Psoas muscle (tissue), 7 donors: ENCODE measurements at regions not wholly inside any gene's neighbourhood (a gene's known extent, or its start where the extent isn't known, plus 50 kb on each side); places are given as distances from the start of the nearest gene placed in this dataset.
"Not testable (repeated sequence)": the region's sequence is repeated elsewhere in the genome, so short reads cannot be mapped to it uniquely, and the experiment has no call there.

ENCODE experiments used
- ATAC-seq, 4 donors: fragments of 200-7000 bp; cut with Tn5 transposase; one replicate each; pipeline ENCODE4 v1.9.1; 2020; ENCODE audit warnings: moderate library complexity in 3 of 4, mild to moderate bottlenecking in 2 of 4
- DNase-seq, 2 donors: peaks; one replicate each; pipeline ENCODE4 v3.0.0-alpha.2; 2020
- H3K27ac ChIP-seq: fragments of 200-600 bp; one replicate; pipeline ENCODE4 v1.8.0; 2022
- H3K27me3 ChIP-seq, 3 donors: fragments of 200-600 bp in 1 of 3; one replicate each; pipeline versions ENCODE4 v1.6.1 to v1.8.0; 2013 to 2022; ENCODE audit warnings: low read length in 2 of 3, mild to moderate bottlenecking in 2 of 3, moderate library complexity in 1 of 3; ENCODE audit not compliant: insufficient read depth in 3 of 3
- H3K36me3 ChIP-seq, 2 donors: fragments of 200-600 bp in 1 of 2; one replicate each; pipeline versions ENCODE4 v1.6.1 to v1.8.0; 2013 to 2022; ENCODE audit warnings: low read depth in 1 of 2, mild to moderate bottlenecking in 1 of 2, moderate library complexity in 1 of 2; ENCODE audit not compliant: insufficient read depth in 1 of 2
- H3K4me1 ChIP-seq: fragments of 200-600 bp; one replicate; pipeline ENCODE4 v1.8.0; 2022
- H3K4me3 ChIP-seq: fragments of 200-600 bp; one replicate; pipeline ENCODE4 v1.8.0; 2022; ENCODE audit warnings: mild to moderate bottlenecking
- H3K9me3 ChIP-seq: fragments of 200-600 bp; one replicate; pipeline ENCODE4 v1.8.0; 2022
- WGBS, 3 donors: extraction: QIAGEN DNeasy Blood & Tissue Kit; methylation state at CpG; one replicate each; pipeline versions ENCODE4 v1.1.6 to v1.1.7; 2013; 5-methylcytosine and 5-hydroxymethylcytosine counted together
- intact Hi-C, 2 donors: fragments of 100-400 bp; cut with DNase I; formaldehyde crosslinking; loops; one replicate each; pipeline versions ENCODE4 v1.11.0 to v1.14.2; 2022
- TF ChIP-seq, protein P1 (sequence below): fragments of 200-600 bp; IDR thresholded peaks from one replicate; pipeline ENCODE4 v1.8.0; 2022; ENCODE audit warnings: antibody characterized with exemption
- donor health status: healthy with polysubstance abuse.
- donor health status: DM: no; HTN: no; CAD: no; lungs with moderate emphysema.
- donor health status: Bipolar disorder and iron deficiency.
- donor health status: healthy.
- donor health status: DM: yes; HTN: yes; CAD: no.
- donor health status: DM: no; HTN: no; CAD: no.
- donor health status: DM: yes; HTN: yes; CAD: no.

DNA sequence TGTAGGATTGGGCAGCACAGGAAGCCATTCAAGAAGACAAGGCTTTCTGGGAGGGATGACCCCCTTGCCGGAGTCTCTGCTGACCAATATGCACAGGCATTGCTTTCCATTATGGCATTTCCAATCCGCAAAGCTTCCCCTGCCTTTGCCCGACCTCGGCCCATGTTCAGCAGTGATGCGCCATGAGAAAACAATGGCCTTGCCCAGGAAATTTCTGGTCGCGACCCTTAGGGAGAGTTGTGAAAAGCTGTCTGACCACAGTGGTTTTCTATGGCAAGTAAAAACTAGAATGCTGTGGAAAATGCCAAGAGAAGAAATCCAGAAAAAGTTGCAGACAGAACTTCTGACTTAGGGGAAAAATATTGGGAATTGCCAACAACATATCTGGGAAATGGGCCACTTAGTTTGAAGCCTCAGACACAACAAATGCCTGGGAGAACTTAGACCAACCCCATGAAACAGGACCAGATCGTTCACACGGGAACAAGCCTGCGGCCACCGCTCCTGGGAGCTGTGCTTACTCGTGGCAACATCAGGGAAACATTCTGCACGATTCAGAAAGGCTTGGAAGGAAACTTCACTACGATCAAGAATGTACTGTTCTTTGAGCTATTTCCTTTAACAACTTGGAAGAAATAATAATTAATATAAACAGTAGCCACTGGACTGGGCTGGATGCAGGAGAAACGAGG, 512.4 kb downstream of the TNS3 start:
- H3K27ac ChIP-seq, result no peak overlapping the region
- 87 to 88% (median 87%) methylated on average over 15 of the region's 15 CpGs for WGBS, 3 donors
- TF ChIP-seq, protein P1, sequence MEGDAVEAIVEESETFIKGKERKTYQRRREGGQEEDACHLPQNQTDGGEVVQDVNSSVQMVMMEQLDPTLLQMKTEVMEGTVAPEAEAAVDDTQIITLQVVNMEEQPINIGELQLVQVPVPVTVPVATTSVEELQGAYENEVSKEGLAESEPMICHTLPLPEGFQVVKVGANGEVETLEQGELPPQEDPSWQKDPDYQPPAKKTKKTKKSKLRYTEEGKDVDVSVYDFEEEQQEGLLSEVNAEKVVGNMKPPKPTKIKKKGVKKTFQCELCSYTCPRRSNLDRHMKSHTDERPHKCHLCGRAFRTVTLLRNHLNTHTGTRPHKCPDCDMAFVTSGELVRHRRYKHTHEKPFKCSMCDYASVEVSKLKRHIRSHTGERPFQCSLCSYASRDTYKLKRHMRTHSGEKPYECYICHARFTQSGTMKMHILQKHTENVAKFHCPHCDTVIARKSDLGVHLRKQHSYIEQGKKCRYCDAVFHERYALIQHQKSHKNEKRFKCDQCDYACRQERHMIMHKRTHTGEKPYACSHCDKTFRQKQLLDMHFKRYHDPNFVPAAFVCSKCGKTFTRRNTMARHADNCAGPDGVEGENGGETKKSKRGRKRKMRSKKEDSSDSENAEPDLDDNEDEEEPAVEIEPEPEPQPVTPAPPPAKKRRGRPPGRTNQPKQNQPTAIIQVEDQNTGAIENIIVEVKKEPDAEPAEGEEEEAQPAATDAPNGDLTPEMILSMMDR, result no peak

DNA sequence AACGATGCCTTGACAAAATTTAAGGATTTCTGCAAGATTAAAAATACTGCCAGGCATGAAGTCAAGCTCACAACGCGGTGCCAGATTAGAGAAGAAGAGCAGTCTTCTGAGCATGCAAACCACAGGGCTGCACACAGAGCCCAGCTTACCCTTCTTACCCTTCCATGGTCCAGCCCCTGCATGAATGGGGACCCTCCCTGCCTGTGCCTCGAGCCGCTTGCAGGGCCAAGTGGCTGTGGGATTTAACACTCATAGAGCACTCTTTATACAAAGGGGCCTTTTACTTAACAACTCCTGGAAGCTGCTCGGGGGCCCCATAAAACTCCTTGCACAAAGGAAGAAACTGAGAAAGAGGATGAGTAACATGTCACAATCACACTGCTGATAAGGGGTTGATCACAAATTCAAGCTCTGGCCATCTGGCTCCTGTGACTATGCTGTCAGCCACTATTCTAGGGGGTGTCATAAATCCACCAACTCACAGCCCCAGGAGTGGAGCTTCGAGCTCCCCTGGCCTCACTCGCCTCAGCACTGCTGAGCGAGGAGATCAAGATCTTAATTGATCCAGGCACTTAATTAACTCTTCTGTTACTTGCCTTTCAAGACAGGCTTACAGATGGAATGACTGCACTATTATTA, 514.8 kb downstream of the TNS3 start:
- no peak overlapping the region for H3K27ac ChIP-seq
- H3K36me3 ChIP-seq, result no peaks in the 10 kb centered on the region
- TF ChIP-seq, protein P1, result no peak
- no peaks in the 10 kb centered on the region for H3K27me3 ChIP-seq
- intact Hi-C loops, result no loop called here
- no peaks in the 10 kb centered on the region for H3K9me3 ChIP-seq
- H3K4me3 ChIP-seq, result no peak overlapping the region
- no peak for ATAC-seq
- no peaks in the 10 kb centered on the region for H3K4me1 ChIP-seq
- no peak for DNase-seq
- WGBS, 3 donors, result 71 to 76% (median 73%) methylated on average over 9 of the region's 9 CpGs

More for the DNA sequence above, 512.4 kb downstream of the TNS3 start:
- H3K36me3 ChIP-seq, result no peaks in the 10 kb centered on the region
- peaks cover 1% of the 10 kb centered on the region for H3K4me1 ChIP-seq
- intact Hi-C loops, result no loop called here
- no peaks in the 10 kb centered on the region for H3K9me3 ChIP-seq
- H3K4me3 ChIP-seq, result no peak overlapping the region
- ATAC-seq, result no peak
- DNase-seq, result no peak
- H3K27me3 ChIP-seq, result no peaks in the 10 kb centered on the region

DNA sequence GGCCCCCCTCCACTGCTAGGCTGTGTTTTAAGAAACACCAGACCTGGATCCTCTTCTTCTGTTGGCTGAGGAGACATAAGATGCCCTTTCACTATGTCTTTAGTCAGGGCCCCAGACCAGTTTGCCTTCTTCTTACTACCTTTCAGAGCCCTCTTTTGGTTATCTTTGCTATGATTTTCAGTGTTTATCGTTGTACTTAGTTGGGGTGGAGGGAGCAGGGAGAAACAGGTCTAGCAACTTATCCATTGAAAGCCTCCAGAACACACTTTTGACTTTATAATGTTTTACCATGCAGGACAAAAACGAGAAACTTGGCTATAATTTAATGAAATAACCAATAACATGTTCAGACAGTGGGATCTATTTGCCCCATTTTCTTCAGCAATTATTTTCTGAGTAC, 525.2 kb downstream of the TNS3 start:
- ATAC-seq (no peak), DNase-seq (no peak)
- H3K9me3 ChIP-seq, result no peaks in the 10 kb centered on the region
- H3K36me3 ChIP-seq, result no peaks in the 10 kb centered on the region
- H3K4me3 ChIP-seq, result no peak overlapping the region
- TF ChIP-seq, protein P1, result no peak
- 78 to 82% (median 79%) methylated on average over 2 of the region's 2 CpGs for WGBS, 3 donors
- H3K27ac ChIP-seq, result no peak overlapping the region
- peaks cover 0 to 10% (median 0%) of the 10 kb centered on the region in 3 donors for H3K27me3 ChIP-seq
- no peaks in the 10 kb centered on the region for H3K4me1 ChIP-seq
- intact Hi-C loops, result no loop called here

DNA sequence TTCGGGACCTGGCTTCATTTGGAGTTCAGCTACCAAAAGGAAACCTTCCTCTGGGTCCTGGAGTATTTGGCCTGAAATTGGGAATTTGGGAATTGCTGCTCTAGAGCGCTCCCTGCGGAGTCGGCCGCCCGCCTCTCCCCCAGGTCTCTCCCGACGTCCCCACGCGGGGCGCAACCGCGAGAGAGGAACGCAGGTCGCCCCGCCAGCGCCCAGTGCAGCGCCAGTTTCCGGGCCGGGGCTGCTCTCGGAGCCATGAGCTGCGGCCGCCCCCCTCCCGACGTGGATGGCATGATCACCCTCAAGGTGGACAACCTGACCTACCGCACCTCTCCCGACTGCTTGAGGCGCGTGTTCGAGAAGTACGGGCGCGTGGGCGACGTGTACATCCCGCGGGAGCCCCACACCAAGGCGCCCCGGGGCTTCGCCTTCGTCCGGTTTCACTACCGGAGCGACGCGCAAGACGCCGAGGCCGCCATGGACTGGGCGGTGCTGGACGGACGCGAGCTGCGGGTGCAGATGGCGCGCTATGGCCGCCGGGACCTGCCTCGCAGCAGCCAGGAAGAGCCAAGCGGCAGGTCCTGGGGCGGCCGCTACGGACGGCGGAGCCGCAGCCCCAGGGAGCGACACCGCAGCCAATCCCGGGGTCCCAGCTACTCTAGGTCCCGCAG, 529.2 kb downstream of the TNS3 start:
- 25 to 34% (median 32%) methylated on average over 51 to 70 of the region's 70 CpGs for WGBS, 3 donors
- TF ChIP-seq, protein P1, result peak; percentile 7
- H3K27me3 ChIP-seq, result peaks cover 0 to 10% (median 0%) of the 10 kb centered on the region in 3 donors
- H3K4me3 ChIP-seq, result peak overlapping the region; percentile 58
- H3K4me1 ChIP-seq, H3K27ac ChIP-seq, DNase-seq, H3K36me3 ChIP-seq, H3K9me3 ChIP-seq, intact Hi-C loops: not testable (repeated sequence)
- ATAC-seq, result peak in 2 of 4 donors; percentile 26 to 27
